Activated CD4-positive, alpha-beta memory T cell treated with anti-CD3 and anti-CD28 coated beads, Interleukin-2, amount 10 ng/mL, durations not matched to agents 7 days and 5 days (primary cell): ENCODE measurements at regions not wholly inside any gene's neighbourhood (a gene's known extent, or its start where the extent isn't known, plus 50 kb on each side); places are given as distances from the start of the nearest gene placed in this dataset.

Source experiments
- CTCF ChIA-PET: fragments of 350-600 bp; sonication (Branson Sonifier 250); formaldehyde crosslinking; loops from one replicate; lab custom pipeline; 2021; ENCODE audit warnings: antibody characterized with exemption, inconsistent platforms; lab: Charles Lee
- POLR2A ChIA-PET: fragments of 350-600 bp; sonication (Branson Sonifier 250); formaldehyde crosslinking; loops from one replicate; lab custom pipeline; 2021; ENCODE audit warnings: antibody characterized with exemption; lab: Charles Lee
- DNase-seq: peaks from one replicate; pipeline ENCODE4 v3.0.0-alpha.2; 2020
- H3K27ac Mint-ChIP-seq: one replicate; pipeline ENCODE4 v1.8.0; 2021; ENCODE audit warnings: mild to moderate bottlenecking, mixed read lengths
- H3K27me3 Mint-ChIP-seq: one replicate; pipeline ENCODE4 v1.8.0; 2021; ENCODE audit warnings: mixed read lengths
- H3K36me3 Mint-ChIP-seq: one replicate; pipeline ENCODE4 v1.8.0; 2021; ENCODE audit warnings: low read depth, mixed read lengths
- H3K4me1 Mint-ChIP-seq: one replicate; pipeline ENCODE4 v1.8.0; 2021; ENCODE audit warnings: mixed read lengths
- H3K4me3 Mint-ChIP-seq: one replicate; pipeline ENCODE4 v1.8.0; 2021; ENCODE audit warnings: mild to moderate bottlenecking, mixed read lengths
- H3K9me3 Mint-ChIP-seq: one replicate; pipeline ENCODE4 v1.8.0; 2021; ENCODE audit warnings: mixed read lengths

DNA sequence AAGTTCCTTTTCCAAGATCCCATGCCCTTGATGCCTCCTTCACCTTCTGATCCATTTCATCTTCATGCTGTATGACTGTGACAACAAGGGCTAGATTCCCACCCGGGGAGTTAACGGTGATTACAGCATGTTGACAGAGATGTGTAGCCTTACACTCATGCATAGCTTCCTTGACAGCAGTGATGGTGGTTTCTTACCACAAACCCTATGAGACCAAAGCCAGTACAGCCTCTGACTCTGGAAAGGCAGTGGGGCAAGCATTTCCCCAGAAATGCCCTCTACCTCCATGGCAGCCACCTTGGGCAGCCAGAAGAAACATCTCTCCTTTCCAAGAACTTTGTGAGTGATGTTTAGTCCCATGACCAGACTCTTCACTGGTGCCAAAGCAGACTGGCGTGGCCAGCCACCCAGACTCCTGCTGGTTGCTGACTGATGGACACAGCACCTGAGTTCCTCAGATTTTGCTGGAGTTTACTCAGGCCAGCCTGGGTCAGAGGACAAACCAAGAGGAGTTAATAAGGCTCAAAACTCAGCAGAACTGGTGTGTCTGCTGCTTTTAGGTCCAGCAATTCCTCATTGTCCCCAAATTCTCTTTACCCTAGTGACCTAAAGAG is 199.7 kb upstream of the SLC27A6 start:
- Mint-ChIP-seq H3K9me3 (no peaks in the 10 kb centered on the region), H3K4me1 (no peaks in the 10 kb centered on the region), H3K27me3 (no peaks in the 10 kb centered on the region), H3K27ac (no peak overlapping the region), H3K4me3 (no peak overlapping the region), H3K36me3 (no peaks in the 10 kb centered on the region)
- CTCF ChIA-PET = no interaction called here
- POLR2A ChIA-PET = no interaction called here
- DNase-seq = no peak

DNA sequence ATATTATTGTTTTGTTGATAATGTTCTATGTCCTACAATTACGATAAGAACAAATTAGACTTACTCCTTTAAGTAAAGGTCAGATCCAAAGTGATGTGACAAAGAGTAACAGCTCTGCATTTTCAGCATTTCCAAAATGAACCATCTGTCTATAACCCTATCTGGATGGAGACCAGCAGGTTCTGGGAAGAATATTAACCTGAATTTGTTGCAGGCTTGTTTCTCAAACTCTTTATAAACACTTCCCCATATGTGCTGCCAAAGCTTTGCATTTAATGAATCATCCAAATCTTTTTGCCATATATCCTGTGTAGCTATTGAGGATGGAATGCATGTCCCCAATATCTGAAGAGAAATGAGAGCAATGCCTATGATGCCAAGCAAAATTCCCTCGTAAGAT is 198.9 kb upstream of the SLC27A6 start:
- Mint-ChIP-seq H3K9me3 (no peaks in the 10 kb centered on the region), H3K4me3 (no peak overlapping the region), H3K36me3 (no peaks in the 10 kb centered on the region), H3K27me3 (no peaks in the 10 kb centered on the region), H3K4me1 (no peaks in the 10 kb centered on the region), H3K27ac (no peak overlapping the region)
- no peak for DNase-seq
- POLR2A ChIA-PET = no interaction called here
- CTCF ChIA-PET = no interaction called here

DNA sequence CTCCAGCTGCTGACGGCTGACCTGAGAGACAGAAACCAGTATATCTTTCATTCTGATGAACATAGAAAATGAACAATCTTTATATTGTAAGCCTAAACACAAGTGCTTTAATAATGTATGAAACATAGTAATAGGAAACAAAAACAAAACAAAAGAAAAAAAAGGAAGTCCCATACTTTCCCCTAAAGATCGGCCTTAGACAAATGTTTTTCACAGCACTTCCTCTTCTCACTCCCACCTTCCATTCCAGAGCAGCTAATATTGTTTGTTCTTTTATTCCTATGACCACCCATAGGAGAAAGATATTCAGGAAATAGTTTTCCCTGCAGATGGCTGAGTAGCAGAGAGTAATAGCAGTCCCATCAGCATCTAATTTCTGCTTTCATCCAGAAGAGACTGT is 194.4 kb upstream of the SLC27A6 start:
- Mint-ChIP-seq H3K27me3 (peaks cover 2% of the 10 kb centered on the region), H3K9me3 (no peaks in the 10 kb centered on the region), H3K4me1 (no peaks in the 10 kb centered on the region), H3K36me3 (no peaks in the 10 kb centered on the region), H3K27ac (no peak overlapping the region), H3K4me3 (no peak overlapping the region)
- DNase-seq = no peak
- POLR2A ChIA-PET = no interaction called here
- CTCF ChIA-PET = no interaction called here

DNA sequence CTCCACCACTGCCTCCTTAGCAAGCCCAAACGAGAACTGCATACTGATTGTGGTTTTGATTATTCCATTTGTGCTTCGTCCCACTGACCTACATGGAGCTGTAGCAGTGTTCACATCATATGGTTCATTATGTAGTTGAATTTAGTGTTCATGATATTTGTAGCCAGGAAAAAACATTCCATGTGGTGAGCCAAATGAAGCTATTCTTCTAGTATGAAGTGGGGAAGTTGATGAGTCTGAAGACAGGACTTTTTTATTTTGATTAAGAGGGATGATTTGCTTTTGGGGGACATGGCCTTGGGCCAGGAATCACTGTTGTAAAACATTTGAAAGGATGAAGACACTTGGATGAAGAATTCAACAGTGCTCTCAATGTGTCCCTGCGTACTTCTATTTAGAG is 192.9 kb upstream of the SLC27A6 start:
- Mint-ChIP-seq H3K9me3 (no peaks in the 10 kb centered on the region), H3K27me3 (peaks cover 2% of the 10 kb centered on the region), H3K4me3 (no peak overlapping the region), H3K27ac (no peak overlapping the region), H3K36me3 (no peaks in the 10 kb centered on the region), H3K4me1 (peaks cover 9% of the 10 kb centered on the region)
- ChIA-PET POLR2A (no interaction called here), CTCF (no interaction called here)
- no peak for DNase-seq

DNA sequence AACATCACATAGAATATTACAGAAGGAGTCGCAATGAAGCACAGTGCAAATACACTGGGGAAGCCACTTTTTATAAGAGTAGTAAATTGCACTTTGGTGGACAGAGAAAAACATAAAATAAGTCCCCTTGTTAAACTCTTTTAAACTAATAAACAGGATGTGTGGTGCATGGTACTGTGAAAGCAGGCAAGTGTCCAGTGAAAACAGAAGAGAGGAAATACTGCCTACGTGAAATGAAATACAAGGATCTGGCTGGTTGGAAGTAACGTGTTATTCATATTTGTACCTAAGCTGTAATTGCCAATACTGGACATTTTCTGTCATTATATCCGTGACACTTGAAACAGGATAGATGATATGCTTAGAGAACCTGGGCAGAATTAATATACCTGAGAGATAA is 191.9 kb upstream of the SLC27A6 start:
- peaks cover 2% of the 10 kb centered on the region for H3K27me3 Mint-ChIP-seq
- H3K27ac Mint-ChIP-seq = no peak overlapping the region
- CTCF ChIA-PET = no interaction called here
- DNase-seq = no peak
- POLR2A ChIA-PET = no interaction called here
- no peaks in the 10 kb centered on the region for H3K9me3 Mint-ChIP-seq
- peaks cover 13% of the 10 kb centered on the region for H3K4me1 Mint-ChIP-seq
- H3K4me3 Mint-ChIP-seq = no peak overlapping the region
- no peaks in the 10 kb centered on the region for H3K36me3 Mint-ChIP-seq

DNA sequence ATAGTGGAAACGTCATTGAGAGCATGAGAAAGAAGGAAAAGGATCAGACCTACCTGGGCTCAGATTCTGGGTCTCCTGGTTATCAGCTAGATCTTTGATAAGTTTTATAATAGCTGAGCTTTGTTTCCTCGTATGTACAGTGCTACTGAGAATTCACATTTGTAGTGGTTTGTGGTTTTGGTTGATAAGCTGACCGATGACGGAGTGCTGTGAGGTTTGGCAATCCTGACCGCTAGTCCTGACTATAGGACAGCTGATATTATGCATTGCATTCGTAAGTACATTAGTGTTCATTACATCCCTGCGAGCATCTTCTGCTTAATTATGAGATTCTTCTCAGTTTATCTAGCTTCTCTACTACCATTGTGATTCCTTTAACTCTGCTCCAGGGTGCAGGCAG is 190.7 kb upstream of the SLC27A6 start:
- H3K36me3 Mint-ChIP-seq = no peaks in the 10 kb centered on the region
- no peak for DNase-seq
- H3K27me3 Mint-ChIP-seq = peaks cover 2% of the 10 kb centered on the region
- no peak overlapping the region for H3K4me3 Mint-ChIP-seq
- CTCF ChIA-PET = no interaction called here
- no peak overlapping the region for H3K27ac Mint-ChIP-seq
- peaks cover 13% of the 10 kb centered on the region for H3K4me1 Mint-ChIP-seq
- POLR2A ChIA-PET = no interaction called here
- H3K9me3 Mint-ChIP-seq = no peaks in the 10 kb centered on the region

DNA sequence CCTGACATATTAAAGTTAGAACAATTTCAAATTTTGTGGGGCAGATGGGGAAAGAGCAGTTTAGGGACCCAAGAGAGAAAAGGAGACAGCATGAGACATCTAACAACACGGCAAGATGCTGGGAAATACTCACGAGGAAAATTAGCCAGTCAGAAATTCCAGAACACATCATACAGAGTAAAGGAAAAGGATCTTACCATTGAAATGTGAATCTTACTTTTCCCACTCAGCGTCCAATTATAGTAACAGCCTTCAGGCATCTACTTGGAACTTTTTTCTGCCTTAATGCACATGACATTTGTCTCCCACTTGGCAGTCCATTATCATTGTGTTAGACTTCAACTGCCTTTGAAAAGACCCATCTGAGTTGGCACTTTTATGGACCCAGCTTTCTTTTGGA is 189.7 kb upstream of the SLC27A6 start:
- Mint-ChIP-seq H3K4me1 (peaks cover 13% of the 10 kb centered on the region), H3K36me3 (no peaks in the 10 kb centered on the region), H3K9me3 (no peaks in the 10 kb centered on the region), H3K4me3 (no peak overlapping the region), H3K27ac (no peak overlapping the region), H3K27me3 (peaks cover 2% of the 10 kb centered on the region)
- no peak for DNase-seq
- POLR2A ChIA-PET = no interaction called here
- CTCF ChIA-PET = no interaction called here

DNA sequence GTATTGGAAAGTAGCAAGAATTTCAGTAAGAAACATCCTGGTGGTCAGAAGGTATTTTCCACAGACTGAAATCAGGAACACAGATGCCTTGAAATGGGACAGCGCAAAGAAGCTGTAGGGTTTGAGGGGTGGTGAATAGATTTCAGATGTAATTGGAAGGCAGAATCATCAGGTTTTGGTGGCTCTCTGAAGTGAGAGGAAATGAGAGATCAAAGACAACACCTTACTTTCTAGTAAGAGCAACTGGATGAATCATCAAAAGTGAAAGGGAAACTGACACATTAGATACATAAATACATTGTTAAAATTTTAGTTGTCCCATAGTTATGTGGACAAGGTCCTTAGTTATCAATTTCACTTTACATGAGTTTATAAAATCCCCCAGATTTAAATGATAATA is 188.2 kb upstream of the SLC27A6 start:
- H3K36me3 Mint-ChIP-seq = no peaks in the 10 kb centered on the region
- no peak for DNase-seq
- no peaks in the 10 kb centered on the region for H3K9me3 Mint-ChIP-seq
- no peak overlapping the region for H3K4me3 Mint-ChIP-seq
- POLR2A ChIA-PET = no interaction called here
- CTCF ChIA-PET = no interaction called here
- H3K27me3 Mint-ChIP-seq = peaks cover 2% of the 10 kb centered on the region
- no peak overlapping the region for H3K27ac Mint-ChIP-seq
- peaks cover 13% of the 10 kb centered on the region for H3K4me1 Mint-ChIP-seq

DNA sequence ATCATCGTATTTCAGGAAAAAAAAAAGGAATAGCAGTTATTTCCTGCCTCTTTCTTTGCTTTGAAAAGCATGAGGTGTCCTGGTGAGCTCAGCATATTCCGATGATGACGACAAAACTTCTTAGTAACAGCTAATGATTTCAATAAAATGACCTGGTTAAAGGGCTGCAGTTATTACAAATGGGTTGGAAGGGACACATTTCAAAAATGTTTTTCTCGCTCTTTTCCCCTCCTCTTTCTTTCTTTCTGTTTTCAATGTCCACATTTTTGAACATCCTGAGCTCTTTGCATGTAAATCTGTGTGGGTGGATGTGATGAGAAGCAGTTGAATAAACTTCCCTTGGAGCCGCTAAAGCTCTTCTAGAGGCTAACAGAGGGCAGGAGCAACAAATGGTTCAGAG is 186.8 kb upstream of the SLC27A6 start:
- Mint-ChIP-seq H3K36me3 (no peaks in the 10 kb centered on the region), H3K9me3 (no peaks in the 10 kb centered on the region), H3K4me3 (no peak overlapping the region), H3K27me3 (peaks cover 2% of the 10 kb centered on the region), H3K27ac (no peak overlapping the region), H3K4me1 (peaks cover 13% of the 10 kb centered on the region)
- ChIA-PET POLR2A (no interaction called here), CTCF (no interaction called here)
- DNase-seq = no peak

DNA sequence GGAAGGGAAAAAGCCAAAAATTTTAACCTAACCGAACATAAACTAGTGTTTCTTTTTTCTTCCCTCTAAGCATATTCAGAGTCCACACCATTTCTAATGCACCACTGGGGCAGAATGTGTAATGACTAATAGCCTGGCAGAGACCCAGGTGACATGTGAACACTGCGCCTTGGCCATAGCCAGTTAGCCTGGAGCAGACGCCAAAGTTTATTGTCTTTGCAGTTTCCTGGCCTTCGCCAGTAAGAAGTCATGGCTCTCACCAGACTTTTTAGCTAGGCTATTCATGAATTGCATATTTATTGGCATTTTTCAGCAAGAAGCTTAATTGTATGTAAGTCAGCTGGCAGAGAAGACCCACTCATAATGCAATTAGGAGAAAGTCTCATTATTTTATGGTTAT is 182.8 kb upstream of the SLC27A6 start:
- ChIA-PET POLR2A (no interaction called here), CTCF (no interaction called here)
- Mint-ChIP-seq H3K27me3 (no peaks in the 10 kb centered on the region), H3K9me3 (no peaks in the 10 kb centered on the region), H3K4me3 (no peak overlapping the region), H3K36me3 (no peaks in the 10 kb centered on the region), H3K27ac (no peak overlapping the region), H3K4me1 (peaks cover 3% of the 10 kb centered on the region)
- no peak for DNase-seq

DNA sequence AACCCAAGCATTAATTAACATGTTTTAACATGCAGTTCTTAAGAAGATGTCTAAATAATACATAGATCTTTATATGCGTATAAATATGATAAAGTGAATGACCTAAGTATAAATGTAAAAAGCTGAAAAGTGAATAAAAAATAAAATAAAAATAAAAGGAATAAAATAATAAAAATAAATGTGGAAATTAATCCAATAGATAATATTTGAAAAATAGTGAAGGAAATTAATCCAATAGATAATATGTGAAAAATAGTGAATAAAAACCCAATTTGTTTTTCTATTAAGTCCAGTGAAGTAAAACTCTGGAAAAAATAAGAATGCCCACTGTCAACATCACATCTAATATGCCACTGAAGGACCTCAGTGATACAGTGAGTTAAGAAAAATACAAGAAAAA is 180.6 kb upstream of the SLC27A6 start:
- H3K4me1 Mint-ChIP-seq = no peaks in the 10 kb centered on the region
- H3K9me3 Mint-ChIP-seq = no peaks in the 10 kb centered on the region
- H3K4me3 Mint-ChIP-seq = no peak overlapping the region
- DNase-seq = no peak
- H3K27ac Mint-ChIP-seq = no peak overlapping the region
- CTCF ChIA-PET = no interaction called here
- POLR2A ChIA-PET = no interaction called here
- no peaks in the 10 kb centered on the region for H3K36me3 Mint-ChIP-seq
- no peaks in the 10 kb centered on the region for H3K27me3 Mint-ChIP-seq

DNA sequence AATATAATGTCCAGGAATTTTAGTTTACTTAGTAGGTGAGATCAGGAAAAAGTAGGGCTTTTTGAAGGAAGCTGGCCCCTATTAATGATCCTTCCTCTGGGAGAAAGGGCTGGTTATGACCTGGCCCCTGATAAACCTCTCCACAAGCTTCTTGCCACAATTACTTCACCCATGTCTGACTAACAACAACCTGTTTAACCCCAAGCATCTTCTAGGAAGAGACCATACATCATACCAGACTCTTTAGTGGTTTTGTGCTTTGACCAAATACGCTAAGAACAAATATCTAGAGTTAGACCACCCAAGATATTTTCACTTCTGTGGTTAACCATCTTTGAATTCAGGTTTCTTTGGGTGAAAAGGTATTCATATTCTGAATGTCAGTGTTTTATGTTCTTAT is 174.0 kb upstream of the SLC27A6 start:
- Mint-ChIP-seq H3K4me1 (no peaks in the 10 kb centered on the region), H3K27ac (no peak overlapping the region), H3K4me3 (no peak overlapping the region), H3K36me3 (no peaks in the 10 kb centered on the region), H3K27me3 (no peaks in the 10 kb centered on the region), H3K9me3 (no peaks in the 10 kb centered on the region)
- DNase-seq = no peak
- CTCF ChIA-PET = no interaction called here
- POLR2A ChIA-PET = no interaction called here

DNA sequence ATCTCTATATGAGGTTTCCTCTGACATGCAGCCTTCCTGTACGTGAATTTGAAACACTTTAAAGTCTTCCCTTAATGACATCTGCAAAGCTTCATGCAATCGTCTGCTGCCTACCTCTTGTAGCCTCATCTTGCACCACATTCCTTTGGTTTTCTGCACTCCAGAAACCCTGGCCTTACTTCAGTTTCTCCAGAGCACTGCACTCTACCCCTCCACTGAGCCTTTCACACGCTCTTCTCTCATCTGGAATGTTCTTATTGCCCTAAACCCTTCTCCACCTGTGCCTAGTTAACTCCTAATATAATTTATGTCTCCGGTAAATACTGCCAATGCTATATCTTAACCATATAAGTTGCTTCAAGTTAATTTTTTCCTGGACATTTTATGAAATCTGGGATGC is 168.8 kb upstream of the SLC27A6 start:
- POLR2A ChIA-PET = no interaction called here
- H3K27ac Mint-ChIP-seq = no peak overlapping the region
- H3K4me3 Mint-ChIP-seq = no peak overlapping the region
- DNase-seq = no peak
- H3K27me3 Mint-ChIP-seq = no peaks in the 10 kb centered on the region
- no peaks in the 10 kb centered on the region for H3K9me3 Mint-ChIP-seq
- CTCF ChIA-PET = no interaction called here
- no peaks in the 10 kb centered on the region for H3K36me3 Mint-ChIP-seq
- no peaks in the 10 kb centered on the region for H3K4me1 Mint-ChIP-seq

DNA sequence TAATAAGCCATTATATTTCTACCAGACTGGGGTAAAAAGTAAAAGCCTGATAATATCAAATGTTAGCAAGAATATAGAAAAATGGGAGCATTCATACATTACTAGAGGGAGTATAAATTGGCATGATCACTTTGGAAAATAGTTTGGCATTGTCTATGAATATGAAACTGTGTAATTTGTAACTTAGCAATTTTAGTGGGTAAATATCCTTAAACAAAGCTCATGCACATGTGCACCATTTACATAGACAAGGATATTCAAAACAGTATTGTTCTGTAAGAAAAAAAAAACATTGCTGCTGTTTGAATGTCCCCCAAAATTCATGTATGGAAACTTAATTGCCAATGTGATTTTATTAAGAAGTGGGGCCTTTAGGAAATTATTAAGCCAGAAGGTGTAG is 166.4 kb upstream of the SLC27A6 start:
- Mint-ChIP-seq H3K4me3 (no peak overlapping the region), H3K36me3 (no peaks in the 10 kb centered on the region), H3K4me1 (no peaks in the 10 kb centered on the region), H3K27ac (no peak overlapping the region), H3K9me3 (no peaks in the 10 kb centered on the region), H3K27me3 (no peaks in the 10 kb centered on the region)
- no peak for DNase-seq
- POLR2A ChIA-PET = no interaction called here
- CTCF ChIA-PET = no interaction called here
